A673 (cell line): ENCODE measurements at regions not wholly inside any gene's neighbourhood (a gene's known extent, or its start where the extent isn't known, plus 50 kb on each side); places are given as distances from the start of the nearest gene placed in this dataset.

Source experiments
- BruUV-seq: library from RNA; stranded (reverse); fragments of 400-500 nt; replicated peaks from 2 replicates; lab custom pipeline; 2021; lab: Mats Ljungman, UMichigan
- CTCF ChIA-PET: fragments of 300-600 bp; sonication (Branson Sonifier 250); formaldehyde crosslinking; loops from one replicate; lab custom pipeline; 2022; ENCODE audit warnings: antibody characterized with exemption; lab: Charles Lee
- POLR2A ChIA-PET: fragments of 300-600 bp; sonication (Branson Sonifier 250); formaldehyde crosslinking; loops from one replicate; lab custom pipeline; 2022; ENCODE audit warnings: antibody characterized with exemption; ENCODE audit not compliant: low non-redundant PET; lab: Charles Lee
- DNase-seq: peaks from one replicate; pipeline ENCODE4 v3.0.0-alpha.2; 2015; ENCODE audit warnings: low spot score
- H3K27ac ChIP-seq: fragments of 200-600 bp; sonication (generic); 2 replicates; pipeline ENCODE4 v1.5.1; 2016; ENCODE audit warnings: mixed run types, low read depth, mild to moderate bottlenecking, mixed read lengths, antibody characterized with exemption, low read length; ENCODE audit not compliant: poor library complexity, severe bottlenecking
- H3K27me3 ChIP-seq: fragments of 200-600 bp; sonication (generic); replicated peaks from 2 replicates; pipeline ENCODE4 v1.6.1; 2017; ENCODE audit warnings: mixed run types, low read depth, mild to moderate bottlenecking, mixed read lengths, antibody characterized with exemption, low read length; ENCODE audit not compliant: insufficient read depth, poor library complexity
- H3K36me3 ChIP-seq: fragments of 200-600 bp; sonication (generic); 2 replicates; pipeline ENCODE4 v1.6.1; 2016; ENCODE audit warnings: mixed run types, mild to moderate bottlenecking, mixed read lengths, antibody characterized with exemption, low read length; ENCODE audit not compliant: insufficient read depth, poor library complexity, severe bottlenecking
- H3K4me1 ChIP-seq: fragments of 200-600 bp; sonication (generic); 2 replicates; pipeline ENCODE4 v1.6.1; 2017; ENCODE audit warnings: mixed run types, mild to moderate bottlenecking, mixed read lengths, antibody characterized with exemption, low read length; ENCODE audit not compliant: insufficient read depth, poor library complexity, severe bottlenecking
- H3K4me3 ChIP-seq: fragments of 200-600 bp; sonication (generic); 2 replicates; pipeline ENCODE4 v1.5.1; 2016; ENCODE audit warnings: low read depth, mixed run types, mild to moderate bottlenecking, mixed read lengths, low read length; ENCODE audit not compliant: poor library complexity, severe bottlenecking
- H3K9me3 ChIP-seq: fragments of 200-600 bp; sonication (generic); 2 replicates; pipeline ENCODE4 v1.6.1; 2016; ENCODE audit warnings: mixed run types, low read depth, mild to moderate bottlenecking, mixed read lengths, antibody characterized with exemption, low read length; ENCODE audit not compliant: poor library complexity, severe bottlenecking
- EZH2 ChIP-seq: fragments of 200-600 bp; sonication (generic); IDR thresholded peaks from 2 replicates; pipeline ENCODE4 v1.6.1; 2017; ENCODE audit warnings: borderline replicate concordance, low read depth, mild to moderate bottlenecking, mixed read lengths, antibody characterized with exemption, low read length; ENCODE audit not compliant: poor library complexity, severe bottlenecking
- intact Hi-C: fragments of 100-400 bp; cut with micrococcal nuclease; formaldehyde crosslinking; loops from one replicate; pipeline ENCODE4 v1.10.0; 2022; ENCODE audit not compliant: unreplicated experiment
- TF ChIP-seq, protein P1 (sequence below): fragments of 300-800, 200-600 bp; sonication (generic); conservative IDR thresholded peaks from 2 replicates; pipeline ENCODE4 v1.5.1; 2017; ENCODE audit warnings: low read depth, mild to moderate bottlenecking, antibody characterized with exemption, low read length, moderate library complexity, mixed read lengths

- TF ChIP-seq, protein P1, sequence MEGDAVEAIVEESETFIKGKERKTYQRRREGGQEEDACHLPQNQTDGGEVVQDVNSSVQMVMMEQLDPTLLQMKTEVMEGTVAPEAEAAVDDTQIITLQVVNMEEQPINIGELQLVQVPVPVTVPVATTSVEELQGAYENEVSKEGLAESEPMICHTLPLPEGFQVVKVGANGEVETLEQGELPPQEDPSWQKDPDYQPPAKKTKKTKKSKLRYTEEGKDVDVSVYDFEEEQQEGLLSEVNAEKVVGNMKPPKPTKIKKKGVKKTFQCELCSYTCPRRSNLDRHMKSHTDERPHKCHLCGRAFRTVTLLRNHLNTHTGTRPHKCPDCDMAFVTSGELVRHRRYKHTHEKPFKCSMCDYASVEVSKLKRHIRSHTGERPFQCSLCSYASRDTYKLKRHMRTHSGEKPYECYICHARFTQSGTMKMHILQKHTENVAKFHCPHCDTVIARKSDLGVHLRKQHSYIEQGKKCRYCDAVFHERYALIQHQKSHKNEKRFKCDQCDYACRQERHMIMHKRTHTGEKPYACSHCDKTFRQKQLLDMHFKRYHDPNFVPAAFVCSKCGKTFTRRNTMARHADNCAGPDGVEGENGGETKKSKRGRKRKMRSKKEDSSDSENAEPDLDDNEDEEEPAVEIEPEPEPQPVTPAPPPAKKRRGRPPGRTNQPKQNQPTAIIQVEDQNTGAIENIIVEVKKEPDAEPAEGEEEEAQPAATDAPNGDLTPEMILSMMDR, result no peak
- TF ChIP-seq EZH2, result no peak
Observed at GRCh38 chr2:59046401-59047372, 805.6 kb upstream of the FANCL start.

GRCh38 chr2:59044736-59045135, 803.6 kb upstream of the FANCL start:
- Histone ChIP-seq H3K4me1 (no peaks in the 10 kb centered on the region), H3K27me3 (no peaks in the 10 kb centered on the region), H3K9me3 (no peaks in the 10 kb centered on the region), H3K4me3 (no peak overlapping the region), H3K27ac (no peak overlapping the region), H3K36me3 (no peaks in the 10 kb centered on the region)
- no TSS peak for BruUV-seq
- intact Hi-C loops, result no loop called here
- CTCF ChIA-PET, result no interaction called here
- DNase-seq, result no peak
- POLR2A ChIA-PET, result interaction anchor here (0.7 kb wide), 1 partner anchor 265 kb away, joined by 3 read pairs; no protein-coding TSS in a partner anchor
- TF ChIP-seq EZH2, result no peak
- TF ChIP-seq, protein P1, result no peak

More at GRCh38 chr2:59046401-59047372, 805.6 kb upstream of the FANCL start:
- no peaks in the 10 kb centered on the region for H3K36me3 ChIP-seq
- ChIA-PET CTCF (no interaction called here), POLR2A (no interaction called here)
- intact Hi-C loops, result no loop called here
- no peaks in the 10 kb centered on the region for H3K4me1 ChIP-seq
- no peak for DNase-seq
- no peaks in the 10 kb centered on the region for H3K9me3 ChIP-seq
- no peak overlapping the region for H3K27ac ChIP-seq
- H3K27me3 ChIP-seq, result no peaks in the 10 kb centered on the region
- BruUV-seq, result no TSS peak
- H3K4me3 ChIP-seq, result no peak overlapping the region

DNA sequence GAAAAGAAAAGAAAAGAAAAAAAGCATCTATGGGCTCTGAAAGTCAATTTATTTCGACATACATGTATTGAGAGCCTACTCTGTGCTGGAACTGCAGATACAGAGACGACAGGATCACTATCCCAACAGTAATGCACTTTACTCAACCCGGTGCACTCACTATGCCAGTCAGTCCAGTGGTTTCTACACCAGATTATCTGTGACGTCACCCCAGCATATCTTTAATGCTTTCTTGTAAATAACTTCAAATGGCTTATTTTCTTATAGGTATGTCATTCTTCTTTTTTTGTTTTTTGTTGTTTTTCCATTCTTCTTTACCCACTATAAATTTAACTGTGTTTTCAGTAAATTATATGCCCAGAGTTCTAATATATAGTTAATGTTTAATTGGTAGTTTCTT, 800.0 kb upstream of the FANCL start:
- TF ChIP-seq, protein P1, result no peak
- TF ChIP-seq EZH2, result no peak
- ChIA-PET POLR2A (no interaction called here), CTCF (no interaction called here)
- Histone ChIP-seq H3K27me3 (no peaks in the 10 kb centered on the region), H3K9me3 (peaks cover 3% of the 10 kb centered on the region), H3K27ac (no peak overlapping the region), H3K4me3 (no peak overlapping the region), H3K36me3 (no peaks in the 10 kb centered on the region), H3K4me1 (no peaks in the 10 kb centered on the region)
- DNase-seq, result no peak
- intact Hi-C loops, result no loop called here
- no TSS peak for BruUV-seq
